HG03060 (cell line): ENCODE measurements at regions not wholly inside any gene's neighbourhood (a gene's known extent, or its start where the extent isn't known, plus 50 kb on each side); places are given as distances from the start of the nearest gene placed in this dataset.

Experiments used
- ATAC-seq: cut with Tn5 transposase; IDR thresholded peaks from one replicate; pipeline ENCODE4 v1.9.1; 2021; ENCODE audit warnings: low read depth, moderate number of reproducible peaks; ENCODE audit not compliant: unreplicated experiment

- no peak for ATAC-seq
These were observed 335.5 kb downstream of the ALG10 start for GRCh38 chr12:34357791-34358190.

- no peak for ATAC-seq
These were observed 335.9 kb downstream of the ALG10 start for GRCh38 chr12:34358198-34358597.

GRCh38 chr12:34361721-34362316, 339.5 kb downstream of the ALG10 start:
- ATAC-seq, result no peak

GRCh38 chr12:34363050-34363673, 340.9 kb downstream of the ALG10 start:
- no peak for ATAC-seq

DNA sequence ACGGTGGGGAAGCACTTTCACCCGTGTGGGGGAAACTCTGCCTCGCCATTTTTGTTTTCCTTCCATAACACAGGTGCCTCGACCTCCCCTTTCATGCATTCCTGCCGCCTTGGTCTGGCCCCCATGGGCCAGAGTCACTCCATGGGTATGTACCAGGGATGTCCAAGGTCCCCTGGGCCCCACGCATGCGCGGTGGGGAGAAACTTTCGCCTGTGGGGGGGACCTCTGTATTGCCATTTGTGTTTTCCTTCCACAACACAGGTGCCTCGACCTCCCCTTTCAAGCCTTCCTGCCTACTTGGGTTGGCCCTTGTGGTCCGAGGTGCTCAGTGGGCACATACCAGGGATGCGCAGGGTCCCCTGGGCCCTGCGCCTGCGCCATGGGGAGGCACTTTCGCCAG, 345.8 kb downstream of the ALG10 start:
- ATAC-seq, result no peak

DNA sequence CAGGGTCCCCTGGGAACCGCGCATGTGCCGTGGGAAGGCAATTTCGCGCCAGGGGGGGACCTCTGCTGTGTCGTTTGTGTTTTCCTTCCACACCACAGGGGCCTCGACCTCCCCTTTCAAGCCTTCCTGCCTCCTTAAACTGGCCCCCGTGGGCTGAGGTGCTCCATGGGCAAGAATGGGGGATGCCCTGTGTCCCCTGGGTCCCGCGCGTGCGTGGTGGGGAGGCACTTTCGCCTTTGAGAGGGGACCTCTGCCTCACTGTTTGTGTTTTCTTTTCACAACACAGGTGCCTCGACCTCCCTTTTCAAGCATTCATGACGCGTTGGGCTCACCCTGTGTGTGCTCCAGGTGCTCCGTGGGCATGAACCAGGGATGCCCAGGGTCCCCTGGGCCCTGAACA, 348.8 kb downstream of the ALG10 start:
- no peak for ATAC-seq

GRCh38 chr12:34372003-34372402, 349.7 kb downstream of the ALG10 start:
- ATAC-seq, result no peak

GRCh38 chr12:34373926-34374325, 351.6 kb downstream of the ALG10 start:
- ATAC-seq, result no peak

DNA sequence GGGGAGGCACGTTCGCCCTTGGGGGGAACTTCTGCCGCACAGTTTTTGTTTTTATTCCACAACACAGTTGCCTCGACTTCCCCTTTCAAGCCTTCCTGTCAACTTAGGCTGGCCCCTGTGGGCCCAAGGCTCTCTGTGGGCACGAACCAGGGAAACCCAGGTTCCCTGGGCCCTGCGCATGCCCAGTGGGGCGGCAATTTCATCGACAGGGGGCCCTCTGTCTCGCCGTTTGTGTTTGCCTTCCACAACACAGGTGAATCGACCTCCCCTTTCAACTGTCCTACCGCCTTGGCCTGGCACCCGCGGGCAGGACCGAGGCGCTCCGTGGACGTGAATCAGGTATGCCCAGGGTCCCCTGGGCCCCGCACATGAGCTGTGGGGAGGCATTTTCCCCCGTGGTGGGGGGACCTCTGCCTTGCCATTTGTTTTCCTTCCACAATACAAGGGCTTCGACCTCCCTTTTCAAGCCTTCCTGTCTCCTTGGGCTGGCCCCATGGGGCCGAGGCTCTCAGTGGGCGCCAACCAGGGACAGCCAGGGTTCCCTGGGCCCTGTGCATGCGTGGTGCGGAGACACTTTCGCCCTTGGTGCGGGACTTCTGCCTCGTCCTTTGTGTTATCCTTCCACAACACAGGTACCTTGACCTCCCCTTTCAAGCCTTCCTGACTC, 354.0 kb downstream of the ALG10 start:
- no peak for ATAC-seq

GRCh38 chr12:34377243-34378035, 355.1 kb downstream of the ALG10 start:
- ATAC-seq, result no peak

DNA sequence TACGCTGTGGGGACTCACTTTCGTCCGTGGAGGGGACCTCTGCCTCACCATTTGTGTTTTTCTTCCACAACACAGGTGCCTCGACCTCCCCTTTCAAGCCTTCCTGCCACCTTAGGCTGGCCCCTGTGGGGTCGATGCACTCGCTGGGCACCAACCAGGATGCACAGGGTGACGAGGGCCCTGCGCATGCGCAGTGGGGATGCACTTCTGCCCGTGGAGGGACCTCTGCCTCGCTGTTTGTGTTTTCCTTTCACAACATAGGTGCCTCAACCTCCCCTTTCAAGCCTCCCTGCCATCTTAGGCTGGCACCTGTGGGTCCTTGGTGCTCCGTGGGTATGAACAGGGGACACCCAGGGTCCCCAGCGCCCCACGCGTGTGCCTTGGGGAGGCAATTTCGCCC, 356.8 kb downstream of the ALG10 start:
- ATAC-seq, result no peak

- no peak for ATAC-seq
These were observed 362.4 kb downstream of the ALG10 start for GRCh38 chr12:34384693-34385092.

GRCh38 chr12:34386016-34386415, 363.7 kb downstream of the ALG10 start:
- ATAC-seq, result no peak

- no peak for ATAC-seq
These were observed 364.4 kb downstream of the ALG10 start for GRCh38 chr12:34386621-34387255.

GRCh38 chr12:34387711-34388635, 365.7 kb downstream of the ALG10 start:
- no peak for ATAC-seq

GRCh38 chr12:34388636-34389377, 366.5 kb downstream of the ALG10 start:
- no peak for ATAC-seq

DNA sequence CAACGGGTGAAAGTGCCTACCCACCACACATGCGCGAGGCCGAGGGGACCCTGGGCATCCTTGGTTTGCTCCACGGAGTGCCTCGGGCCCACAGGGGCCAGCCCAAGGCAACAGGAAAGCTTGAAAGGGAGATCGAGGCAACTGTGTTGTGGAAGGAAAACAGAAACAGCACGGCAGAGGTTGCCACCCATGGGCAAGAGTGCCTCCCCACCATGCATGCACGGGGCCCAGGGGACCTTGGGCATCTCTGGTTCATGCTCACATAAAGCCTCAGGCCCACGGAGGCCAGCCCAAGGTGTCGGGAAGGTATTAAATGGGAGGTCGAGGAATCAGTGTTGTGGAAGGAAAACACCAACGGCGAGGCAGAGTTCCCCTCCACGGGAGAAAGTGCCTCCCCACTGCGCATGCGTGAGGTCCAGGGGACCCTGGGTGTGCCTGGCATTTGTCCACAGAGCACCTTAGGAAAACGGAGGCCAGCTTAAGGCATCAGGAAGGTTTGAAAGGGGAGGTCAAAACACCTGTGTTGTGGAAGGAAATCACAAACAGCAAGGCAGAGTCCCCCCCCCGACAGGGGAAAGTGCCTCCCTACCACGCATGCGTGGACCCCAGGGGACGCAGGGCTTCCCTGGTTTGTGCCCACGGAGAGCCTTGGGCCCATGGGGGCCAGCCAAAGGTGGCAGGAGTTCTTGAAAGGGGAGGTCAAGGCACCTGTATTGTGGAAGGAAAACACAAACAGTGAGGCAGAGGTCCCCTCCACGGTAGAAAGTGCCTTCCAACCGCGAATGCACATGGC, 367.3 kb downstream of the ALG10 start:
- ATAC-seq, result no peak

DNA sequence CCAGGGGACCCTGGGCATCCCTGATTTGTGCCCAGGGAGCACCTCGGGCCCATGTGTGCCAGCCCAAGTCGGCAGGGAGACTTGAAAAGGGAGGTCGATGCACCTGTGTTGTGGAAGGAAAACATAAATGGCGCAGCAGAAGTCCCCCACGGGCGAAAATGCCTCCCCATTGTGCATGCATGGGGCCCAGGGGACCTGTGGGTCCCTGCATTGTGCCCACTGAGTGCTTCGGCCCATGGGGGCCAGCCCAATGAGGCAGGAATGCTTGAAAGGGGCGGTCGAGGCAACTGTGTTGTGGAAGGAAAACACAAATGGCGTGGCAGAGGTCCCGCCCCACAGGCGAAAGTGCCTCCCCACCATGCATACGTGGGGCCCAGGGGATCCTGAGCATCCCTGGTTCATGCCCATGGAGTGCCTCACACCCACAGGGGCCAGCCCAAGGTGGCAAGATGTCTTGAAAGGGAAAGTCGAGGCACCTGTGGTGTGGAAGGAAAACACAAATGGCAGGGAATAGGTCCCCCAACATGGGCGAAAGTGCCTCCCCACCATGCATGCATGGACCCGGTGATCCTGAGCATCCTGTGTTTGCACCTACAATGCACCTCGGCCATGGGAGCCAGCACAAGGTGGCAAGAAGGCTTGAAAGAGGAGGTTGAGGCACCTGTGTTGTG, 368.0 kb downstream of the ALG10 start:
- no peak for ATAC-seq
